Right cardiac atrium (tissue), 5 donors: ENCODE measurements at regions not wholly inside any gene's neighbourhood (a gene's known extent, or its start where the extent isn't known, plus 50 kb on each side); places are given as distances from the start of the nearest gene placed in this dataset.

Experiments used
- ATAC-seq, 2 donors: fragments of 200-7000 bp; cut with Tn5 transposase; one replicate each; pipeline versions ENCODE4 v1.8.0 to v1.9.1; 2020; ENCODE audit warnings: moderate library complexity in 2 of 2, mild to moderate bottlenecking in 1 of 2
- DNase-seq, 3 donors: peaks; one replicate each; pipeline ENCODE4 v3.0.0-alpha.2; 2020
- H3K27ac ChIP-seq: one replicate; pipeline ENCODE4 v1.5.1; 2013; ENCODE audit warnings: mild to moderate bottlenecking, low read length, control low read depth, moderate library complexity
- H3K27me3 ChIP-seq: one replicate; pipeline ENCODE4 v1.6.1; 2013; ENCODE audit not compliant: control insufficient read depth, insufficient read depth
- H3K4me1 ChIP-seq: one replicate; pipeline ENCODE4 v1.6.1; 2013; ENCODE audit warnings: low read length; ENCODE audit not compliant: control insufficient read depth, insufficient read depth
- H3K4me3 ChIP-seq: one replicate; pipeline ENCODE4 v1.5.1; 2013; ENCODE audit warnings: low read length, control low read depth
- H3K9me3 ChIP-seq: one replicate; pipeline ENCODE4 v1.6.1; 2013; ENCODE audit warnings: low read length; ENCODE audit not compliant: control insufficient read depth
- WGBS: extraction: QIAGEN DNeasy Blood & Tissue Kit; methylation state at CpG from one replicate; pipeline ENCODE4 v1.1.7; 2013; 5-methylcytosine and 5-hydroxymethylcytosine counted together
- intact Hi-C, 4 donors: fragments of 100-400 bp; cut with DNase I; formaldehyde crosslinking; loops; one replicate each; pipeline versions ENCODE4 v1.11.0 to v1.14.0; 2022 to 2023
- donor health status: healthy with polysubstance abuse.
- donor health status: DM: no; HTN: yes; CAD: no.
- donor health status: DM: no; HTN: no; CAD: no.
- donor health status: DM: no; HTN: yes; CAD: no; lungs with severe emphysema.
- donor health status: DM: yes; HTN: yes; CAD: no.

DNA sequence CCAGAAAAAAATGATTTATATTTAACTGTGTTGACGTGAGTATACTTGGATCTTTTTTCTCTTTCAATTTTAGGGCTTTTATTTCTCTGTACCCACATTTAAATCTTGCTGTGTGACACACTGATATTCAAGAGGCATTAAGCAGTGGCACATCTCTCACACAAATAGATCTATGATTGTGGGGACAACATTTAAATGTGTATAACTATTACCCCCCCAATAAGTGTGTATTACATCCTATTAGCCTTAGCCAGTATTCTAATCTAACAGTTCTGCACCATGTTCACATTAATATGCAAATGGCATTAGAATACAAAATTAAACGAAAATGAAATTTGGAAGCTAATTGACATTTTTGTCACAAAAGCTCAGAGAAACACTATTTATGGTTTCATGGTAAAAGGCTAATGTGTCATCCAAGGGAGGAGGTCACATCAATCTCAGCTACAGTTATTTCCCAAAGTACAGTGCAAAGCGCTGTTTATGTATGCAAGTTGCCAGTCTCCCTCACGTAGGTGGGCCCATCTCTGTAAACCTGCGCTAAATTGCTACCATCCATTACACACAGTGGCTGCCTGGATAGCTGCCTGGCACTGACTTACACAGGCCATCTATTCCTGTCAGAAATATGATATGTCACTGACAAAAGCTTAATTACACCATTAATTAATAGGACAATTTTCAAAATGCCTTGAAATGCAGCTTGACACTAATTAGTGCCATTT lies 984.7 kb upstream of the PCDH9 start:
- intact Hi-C loops, result no loop called here
- Histone ChIP-seq H3K9me3 (no peaks in the 10 kb centered on the region), H3K4me3 (no peak overlapping the region), H3K27me3 (no peaks in the 10 kb centered on the region), H3K4me1 (no peaks in the 10 kb centered on the region), H3K27ac (no peak overlapping the region)
- WGBS, result 83% methylated on average over 5 of the region's 5 CpGs
- DNase-seq (no peak), ATAC-seq (no peak)

GRCh38 chr13:68199271-68199670 lies 969.1 kb upstream of the PCDH9 start:
- no peak overlapping the region for H3K4me3 ChIP-seq
- intact Hi-C loops, result no loop called here
- 83% methylated on average over 2 of the region's 2 CpGs for WGBS
- no peaks in the 10 kb centered on the region for H3K27me3 ChIP-seq
- ATAC-seq, result no peak
- no peaks in the 10 kb centered on the region for H3K4me1 ChIP-seq
- no peak overlapping the region for H3K27ac ChIP-seq
- no peaks in the 10 kb centered on the region for H3K9me3 ChIP-seq
- no peak for DNase-seq

- WGBS, result 81% methylated on average over 4 of the region's 4 CpGs
- ATAC-seq, result no peak
- intact Hi-C loops, result no loop called here
Observed at GRCh38 chr13:68190818-68191217, 960.7 kb upstream of the PCDH9 start.

GRCh38 chr13:68185444-68186141 lies 955.5 kb upstream of the PCDH9 start:
- ATAC-seq (no peak), DNase-seq (no peak)
- H3K27me3 ChIP-seq, result no peaks in the 10 kb centered on the region
- intact Hi-C loops, result no loop called here
- no peak overlapping the region for H3K27ac ChIP-seq
- WGBS, result 31% methylated on average over 3 of the region's 3 CpGs
- H3K4me3 ChIP-seq, result no peak overlapping the region
- H3K4me1 ChIP-seq, result no peaks in the 10 kb centered on the region
- H3K9me3 ChIP-seq, result no peaks in the 10 kb centered on the region

More at GRCh38 chr13:68190818-68191217, 960.7 kb upstream of the PCDH9 start:
- H3K27me3 ChIP-seq, result no peaks in the 10 kb centered on the region
- H3K9me3 ChIP-seq, result no peaks in the 10 kb centered on the region
- no peak overlapping the region for H3K4me3 ChIP-seq
- H3K27ac ChIP-seq, result no peak overlapping the region
- H3K4me1 ChIP-seq, result no peaks in the 10 kb centered on the region
- no peak for DNase-seq

DNA sequence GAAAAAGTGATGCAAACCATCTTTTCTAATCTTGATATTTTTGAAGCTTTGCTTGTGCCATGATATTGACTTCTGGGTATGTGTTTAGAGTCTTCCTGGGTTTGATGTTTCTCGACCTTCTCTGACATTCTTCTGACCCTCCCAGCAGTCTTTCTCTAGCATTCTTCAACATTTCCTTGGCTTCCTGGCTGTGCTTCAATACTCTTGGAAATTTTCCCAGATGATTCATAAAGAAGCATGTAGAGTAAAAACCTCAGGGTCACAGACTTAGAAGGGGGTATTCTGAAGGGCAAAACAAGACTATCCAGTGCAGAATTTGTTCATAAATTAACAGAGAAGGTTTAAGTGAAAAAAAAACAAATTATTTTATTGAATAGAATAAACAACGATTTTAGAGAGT lies 946.3 kb upstream of the PCDH9 start:
- H3K27me3 ChIP-seq, result no peaks in the 10 kb centered on the region
- DNase-seq (no peak), ATAC-seq (no peak)
- no peaks in the 10 kb centered on the region for H3K9me3 ChIP-seq
- intact Hi-C loops, result no loop called here
- H3K4me3 ChIP-seq, result no peak overlapping the region
- no peaks in the 10 kb centered on the region for H3K4me1 ChIP-seq
- H3K27ac ChIP-seq, result no peak overlapping the region
- 31% methylated on average over 2 of the region's 2 CpGs for WGBS

DNA sequence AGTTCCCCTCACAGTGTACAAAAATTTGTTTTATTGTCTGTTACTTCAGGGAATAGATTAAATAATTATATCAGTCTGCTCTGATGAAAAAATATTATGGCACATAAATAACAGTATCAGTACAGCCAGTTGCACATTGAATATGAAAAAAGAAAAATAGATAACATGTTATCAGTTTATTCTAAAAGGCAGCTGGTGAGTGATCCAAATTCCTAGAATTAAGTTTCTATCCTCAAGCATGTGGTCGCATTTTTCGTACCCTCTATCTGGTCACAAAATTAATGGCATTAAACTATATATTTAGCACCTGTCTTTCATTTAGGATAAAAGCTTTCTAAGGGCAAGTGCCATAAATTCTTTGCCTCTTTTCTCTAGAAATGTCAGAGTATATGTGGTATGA lies 944.8 kb upstream of the PCDH9 start:
- Histone ChIP-seq H3K4me3 (no peak overlapping the region), H3K9me3 (no peaks in the 10 kb centered on the region), H3K27me3 (no peaks in the 10 kb centered on the region), H3K4me1 (no peaks in the 10 kb centered on the region), H3K27ac (no peak overlapping the region)
- ATAC-seq (no peak), DNase-seq (no peak)
- 61% methylated on average over 2 of the region's 2 CpGs for WGBS
- intact Hi-C loops, result no loop called here

DNA sequence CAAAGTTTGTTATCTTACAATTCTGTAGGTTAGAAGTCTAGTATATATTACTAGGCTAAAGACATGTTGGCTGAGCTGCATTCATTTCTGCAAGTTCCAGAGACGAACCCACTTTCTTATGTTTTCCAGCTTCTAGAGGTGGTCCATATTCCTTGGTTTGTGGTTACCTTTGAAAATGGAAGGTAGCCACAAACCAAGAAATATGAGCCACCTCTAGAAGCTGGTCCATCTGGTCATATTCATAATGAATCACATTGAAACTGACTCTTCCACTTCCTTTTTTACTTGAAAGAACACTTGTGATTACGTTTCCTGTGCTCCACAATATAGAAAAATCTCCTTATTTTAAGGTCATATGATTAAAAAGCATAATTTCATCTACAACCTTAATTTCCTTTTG lies 943.0 kb upstream of the PCDH9 start:
- H3K4me1 ChIP-seq, result no peaks in the 10 kb centered on the region
- H3K27ac ChIP-seq, result no peak overlapping the region
- ATAC-seq (no peak), DNase-seq (no peak)
- no peak overlapping the region for H3K4me3 ChIP-seq
- H3K9me3 ChIP-seq, result no peaks in the 10 kb centered on the region
- 73% methylated on average over 2 of the region's 2 CpGs for WGBS
- intact Hi-C loops, result no loop called here
- no peaks in the 10 kb centered on the region for H3K27me3 ChIP-seq

DNA sequence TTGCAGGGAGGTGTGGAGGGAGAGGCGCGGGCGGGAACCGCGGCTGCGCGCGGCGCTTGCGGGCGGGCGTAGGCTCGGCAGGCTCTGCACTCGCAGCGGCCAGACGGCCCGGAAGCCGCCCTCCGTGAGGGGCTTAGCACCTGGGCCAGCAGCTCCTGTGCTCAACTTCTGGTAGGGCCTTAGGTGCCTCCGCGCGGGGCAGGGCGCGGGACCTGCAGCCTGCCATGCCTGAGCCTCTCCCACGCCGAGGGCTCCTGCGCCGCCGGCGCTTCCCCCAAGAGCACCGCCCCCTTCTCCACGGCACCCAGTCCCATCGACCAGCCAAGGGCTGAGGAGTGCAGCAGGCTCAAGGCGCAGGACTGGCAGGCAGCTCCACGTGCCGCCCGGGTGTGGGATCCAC lies 940.8 kb upstream of the PCDH9 start:
- H3K9me3 ChIP-seq, result no peaks in the 10 kb centered on the region
- WGBS, result 95% methylated on average over 37 of the region's 37 CpGs
- intact Hi-C loops, result no loop called here
- DNase-seq, result peak in 2 of 3 donors; percentile 20 to 32
- no peak overlapping the region for H3K27ac ChIP-seq
- H3K4me3 ChIP-seq, result no peak overlapping the region
- H3K27me3 ChIP-seq, result no peaks in the 10 kb centered on the region
- H3K4me1 ChIP-seq, result no peaks in the 10 kb centered on the region
- ATAC-seq, result no peak

DNA sequence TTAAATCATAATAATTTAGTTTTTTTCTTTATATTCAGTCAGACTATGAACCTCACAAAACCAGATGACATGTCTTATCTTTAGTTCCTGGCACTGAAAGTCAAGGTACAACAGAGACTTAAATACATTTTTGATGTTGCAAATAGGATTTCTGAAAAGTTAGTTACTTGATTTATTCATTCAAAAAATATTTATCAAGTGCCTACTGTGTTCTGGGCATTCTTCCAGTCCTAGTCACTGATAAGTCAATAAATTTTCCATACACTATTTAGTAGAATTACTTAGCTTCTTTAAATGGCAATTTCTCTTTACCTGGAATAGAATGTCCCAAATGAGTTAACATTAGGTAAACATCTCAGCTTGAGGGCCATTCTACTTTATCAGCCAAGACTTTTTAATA lies 938.3 kb upstream of the PCDH9 start:
- no peaks in the 10 kb centered on the region for H3K9me3 ChIP-seq
- no peaks in the 10 kb centered on the region for H3K4me1 ChIP-seq
- no peak overlapping the region for H3K27ac ChIP-seq
- intact Hi-C loops, result no loop called here
- DNase-seq (no peak), ATAC-seq (no peak)
- no peak overlapping the region for H3K4me3 ChIP-seq
- no peaks in the 10 kb centered on the region for H3K27me3 ChIP-seq

DNA sequence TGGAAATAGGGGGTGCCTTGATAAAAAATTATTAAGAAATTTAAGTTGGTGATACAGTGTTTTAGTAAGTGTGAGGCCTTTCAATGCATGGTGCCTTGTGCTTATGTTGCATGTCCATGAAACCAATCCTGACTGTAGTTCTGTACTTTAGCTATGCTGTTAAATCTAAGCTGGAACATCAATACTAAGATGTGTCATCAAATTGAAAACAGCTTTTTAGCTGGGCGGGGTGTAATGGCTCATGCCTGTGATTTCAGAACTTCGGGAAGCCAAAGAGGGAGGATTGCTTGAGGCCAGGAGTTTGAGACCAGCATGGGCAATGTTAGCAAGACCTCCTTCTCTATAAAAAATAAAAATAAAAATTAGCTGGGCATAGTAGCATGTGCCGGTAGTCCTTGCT lies 930.3 kb upstream of the PCDH9 start:
- no peak overlapping the region for H3K4me3 ChIP-seq
- H3K4me1 ChIP-seq, result no peaks in the 10 kb centered on the region
- intact Hi-C loops, result no loop called here
- whole genome bisulfite sequencing, result 83% methylated on average over 3 of the region's 3 CpGs
- no peak overlapping the region for H3K27ac ChIP-seq
- ATAC-seq (no peak), DNase-seq (no peak)
- no peaks in the 10 kb centered on the region for H3K9me3 ChIP-seq
- H3K27me3 ChIP-seq, result no peaks in the 10 kb centered on the region

DNA sequence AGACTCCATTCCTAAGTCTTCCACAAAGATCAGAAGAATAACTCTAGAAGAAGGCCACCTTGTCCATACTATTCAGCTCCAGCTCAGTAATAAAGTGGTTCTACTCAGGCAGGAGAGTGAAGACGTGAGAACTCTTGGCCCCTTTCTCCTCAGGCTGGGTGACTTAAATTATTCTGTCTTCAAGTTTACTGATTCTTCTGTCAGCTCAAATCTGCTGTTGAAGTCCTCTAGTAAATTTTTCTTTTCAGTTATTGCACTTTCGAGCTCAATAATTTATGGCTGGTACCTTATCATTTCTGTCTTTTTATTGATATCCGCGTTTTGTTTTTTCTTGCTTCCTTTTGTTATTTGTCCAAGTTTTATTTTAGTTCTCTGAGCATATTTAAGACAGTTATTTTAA lies 922.3 kb upstream of the PCDH9 start:
- WGBS, result 86% methylated on average over 4 of the region's 4 CpGs
- intact Hi-C loops, result no loop called here

More for the DNA sequence above, 922.3 kb upstream of the PCDH9 start:
- no peaks in the 10 kb centered on the region for H3K9me3 ChIP-seq
- H3K27me3 ChIP-seq, result no peaks in the 10 kb centered on the region
- ATAC-seq (no peak), DNase-seq (no peak)
- no peak overlapping the region for H3K27ac ChIP-seq
- no peaks in the 10 kb centered on the region for H3K4me1 ChIP-seq
- no peak overlapping the region for H3K4me3 ChIP-seq
